Left renal cortex interstitium (tissue), 4 donors: ENCODE measurements at regions not wholly inside any gene's neighbourhood (a gene's known extent, or its start where the extent isn't known, plus 50 kb on each side); places are given as distances from the start of the nearest gene placed in this dataset.

Source experiments
- DNase-seq, 4 donors: peaks; one replicate each; pipeline ENCODE4 v3.0.0-alpha.2; 2013; ENCODE audit warnings: low read depth in 4 of 4, low spot score in 2 of 4, missing footprints in 1 of 4

GRCh38 chr22:22742641-22743040 is 98.2 kb downstream of the GGTLC2 start:
- no peak for DNase-seq

DNA sequence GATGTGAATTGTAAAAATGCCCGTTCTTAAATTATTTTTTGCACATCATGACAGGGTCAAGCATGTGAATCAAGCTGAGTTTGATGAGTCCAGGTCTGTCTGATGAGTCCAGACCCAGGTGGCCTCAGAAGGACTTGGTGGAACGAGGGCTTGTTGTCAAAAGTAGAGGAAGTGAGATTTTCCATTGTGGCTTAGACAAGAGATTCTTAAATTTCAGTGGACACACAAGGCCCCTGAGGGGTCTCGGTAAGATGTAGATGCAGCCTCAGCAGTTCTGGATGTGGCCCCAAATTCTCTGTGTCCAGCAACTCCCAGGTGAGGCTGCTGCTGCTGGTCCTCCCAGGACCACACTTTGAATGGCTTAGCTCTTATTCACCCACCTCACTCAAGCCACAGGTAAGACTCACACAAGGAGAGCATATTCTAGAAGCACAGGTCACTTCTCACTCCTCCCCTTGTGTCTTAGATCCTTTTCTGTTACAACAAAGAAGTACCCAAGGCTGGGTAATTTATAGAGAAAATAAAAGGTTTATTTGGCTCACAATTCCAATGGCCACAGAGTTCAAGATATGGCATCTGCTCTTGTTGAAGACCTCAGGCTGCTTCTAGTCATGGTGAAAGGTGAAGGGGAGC is 98.8 kb downstream of the GGTLC2 start:
- no peak for DNase-seq

- DNase-seq, result no peak
Measured at GRCh38 chr22:22744412-22745224, 100.2 kb downstream of the GGTLC2 start.

- no peak for DNase-seq
Measured at GRCh38 chr22:22745225-22746060, 101.0 kb downstream of the GGTLC2 start.

DNA sequence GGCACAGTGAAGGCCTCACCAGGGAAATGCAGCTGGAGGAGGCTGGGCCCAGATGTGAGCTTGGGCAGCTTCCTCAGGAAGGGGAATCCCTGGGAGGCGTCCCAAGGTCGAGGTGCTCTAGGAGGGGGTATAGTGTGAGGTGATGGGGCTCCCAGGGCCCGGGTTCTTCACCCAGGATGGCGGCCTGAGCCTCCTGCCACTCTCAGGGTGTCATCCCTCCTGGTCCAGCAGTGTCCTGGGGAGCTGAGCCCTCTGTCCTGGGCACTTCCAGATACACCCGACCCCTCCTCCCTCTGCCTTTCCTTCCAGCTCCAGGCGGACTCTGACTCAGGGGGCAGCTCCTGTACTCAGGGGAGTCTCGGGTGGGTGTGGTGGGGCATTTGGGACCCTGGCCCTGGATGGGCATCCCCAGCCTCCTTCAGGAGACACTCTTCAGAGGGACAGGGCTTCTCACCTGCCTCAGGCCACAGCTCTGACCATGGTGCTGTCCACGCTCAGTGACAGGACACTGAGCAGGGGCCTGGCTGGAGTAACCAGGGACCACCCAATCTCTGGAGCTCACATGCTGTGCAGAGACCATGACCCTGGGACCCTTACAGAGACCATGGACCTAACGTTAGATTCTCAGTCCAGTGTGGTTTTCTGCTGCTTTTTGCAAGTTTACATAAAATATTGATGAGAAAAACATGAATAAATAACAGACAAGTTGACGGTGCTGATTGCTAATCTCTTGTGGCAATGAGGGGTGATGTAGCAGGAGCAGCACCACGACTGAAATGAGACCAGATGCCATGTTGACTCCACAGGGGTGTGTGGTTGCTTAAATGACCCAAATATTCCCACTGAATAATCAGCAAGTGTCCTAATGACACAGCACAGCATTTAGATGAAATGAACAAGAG is 101.9 kb downstream of the GGTLC2 start:
- no peak for DNase-seq

- no peak for DNase-seq
Measured at GRCh38 chr22:22746963-22747933, 102.8 kb downstream of the GGTLC2 start.

DNA sequence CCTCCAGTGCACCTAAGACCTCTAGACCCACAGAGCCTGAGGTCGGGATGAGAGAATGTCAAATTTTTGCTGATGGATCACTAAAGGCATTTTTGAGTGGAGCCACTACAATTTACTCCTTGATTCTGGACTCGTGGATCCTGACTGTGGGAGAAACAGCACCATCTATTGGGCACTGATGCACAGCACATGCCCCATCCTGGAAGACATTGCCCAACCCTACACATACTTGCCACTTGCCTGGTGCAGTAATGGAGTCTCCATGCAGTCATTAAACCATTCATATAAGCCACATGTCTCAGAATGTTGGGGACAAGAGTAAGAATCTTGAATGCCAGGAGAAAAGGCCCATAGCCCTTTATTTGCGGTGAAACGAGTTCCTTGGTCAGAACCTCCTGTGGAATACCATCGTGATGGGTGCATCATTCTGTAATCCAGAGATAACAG is 103.9 kb downstream of the GGTLC2 start:
- no peak for DNase-seq

DNA sequence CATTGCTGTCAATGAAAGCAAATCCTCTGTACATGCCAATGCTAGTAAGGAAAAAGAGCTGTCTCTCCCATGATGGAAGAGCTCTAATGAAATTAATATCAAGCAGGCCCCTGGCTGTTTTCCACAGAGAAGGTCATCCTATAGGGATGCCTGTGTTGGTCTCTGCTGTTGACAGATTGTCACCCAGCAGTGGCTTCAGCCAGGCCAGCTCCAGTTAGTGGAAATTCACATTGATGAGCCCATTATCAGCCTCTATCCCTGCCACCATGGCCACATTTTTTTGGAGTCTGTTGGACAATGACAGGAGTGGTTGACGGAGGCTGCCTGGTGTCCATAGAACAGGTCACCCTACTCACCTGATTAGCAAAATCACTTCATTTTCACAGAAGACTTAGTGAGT is 104.3 kb downstream of the GGTLC2 start:
- DNase-seq, result no peak

DNA sequence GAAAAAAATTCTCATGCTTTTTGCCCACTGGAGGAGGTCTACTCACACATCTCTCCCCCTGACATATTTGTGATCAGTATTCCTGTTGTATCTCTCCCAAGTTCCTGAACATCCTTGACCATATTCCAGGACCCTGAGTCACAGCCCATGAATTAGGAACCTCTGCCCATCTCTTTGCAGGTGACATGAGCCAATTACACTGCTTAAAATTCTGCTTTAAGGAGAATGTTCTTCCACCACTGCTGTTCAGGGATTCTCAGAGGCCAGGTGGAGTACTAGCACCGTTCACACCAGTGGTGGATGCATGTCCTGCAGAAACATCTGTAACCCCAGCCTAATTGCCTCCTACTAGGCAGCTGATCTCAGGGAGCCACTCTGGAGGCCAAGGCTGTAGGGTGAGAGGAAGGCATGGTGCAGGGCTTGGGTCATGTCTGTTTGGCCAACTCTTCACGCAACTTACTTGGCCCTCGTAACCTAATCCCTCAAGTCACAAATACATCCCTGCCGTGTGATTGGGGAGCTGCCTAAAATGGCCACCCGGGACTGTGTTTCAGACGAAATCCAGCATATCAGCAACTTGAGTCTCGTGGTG is 104.8 kb downstream of the GGTLC2 start:
- no peak for DNase-seq

- no peak for DNase-seq
Measured at GRCh38 chr22:22750335-22751042, 106.1 kb downstream of the GGTLC2 start.

GRCh38 chr22:22751043-22751603 is 106.7 kb downstream of the GGTLC2 start:
- DNase-seq, result no peak

DNA sequence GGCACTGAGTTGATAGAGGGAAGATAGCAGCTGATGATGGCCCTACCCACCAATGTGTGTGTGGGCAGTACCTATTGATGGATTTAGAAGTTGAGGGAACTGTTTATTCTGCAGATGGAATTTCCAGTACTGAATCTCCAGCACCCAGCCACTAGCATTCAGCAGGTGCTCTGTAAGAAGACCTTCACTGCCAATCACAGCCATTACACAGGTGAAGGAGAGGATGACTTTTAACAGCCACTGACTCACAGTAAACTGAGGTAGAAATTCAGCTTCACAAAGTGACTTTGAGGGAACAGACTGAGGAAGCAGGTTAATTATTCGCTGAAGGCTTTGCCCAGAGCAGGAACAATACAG is 107.8 kb downstream of the GGTLC2 start:
- DNase-seq, result no peak

GRCh38 chr22:22752556-22753477 is 108.4 kb downstream of the GGTLC2 start:
- no peak for DNase-seq

- DNase-seq, result no peak
Measured at GRCh38 chr22:22753526-22754267, 109.3 kb downstream of the GGTLC2 start.

- no peak for DNase-seq
Measured at GRCh38 chr22:22754268-22754657, 109.8 kb downstream of the GGTLC2 start.
